OCI-LY7 (cell line): ENCODE measurements at regions not wholly inside any gene's neighbourhood (a gene's known extent, or its start where the extent isn't known, plus 50 kb on each side); places are given as distances from the start of the nearest gene placed in this dataset.

Experiments
- BruUV-seq: library from RNA; stranded (reverse); fragments of 400-500 nt; replicated peaks from 2 replicates; lab custom pipeline; 2021; lab: Mats Ljungman, UMichigan
- CTCF ChIA-PET: fragments of 300-600 bp; sonication (Branson Sonifier 250); formaldehyde crosslinking; loops from one replicate; lab custom pipeline; 2022; ENCODE audit warnings: antibody characterized with exemption; ENCODE audit not compliant: unreplicated experiment; lab: Charles Lee
- POLR2A ChIA-PET: fragments of 300-600 bp; sonication (Branson Sonifier 250); formaldehyde crosslinking; loops from one replicate; lab custom pipeline; 2022; ENCODE audit warnings: antibody characterized with exemption; lab: Charles Lee
- DNase-seq: peaks from one replicate; pipeline ENCODE4 v3.0.0-alpha.2; 2015; ENCODE audit warnings: low spot score
- H2AFZ ChIP-seq: fragments of 200-600 bp; sonication (generic), shearing (Covaris generic); 2 replicates; pipeline ENCODE4 v1.6.1; 2014; ENCODE audit warnings: mild to moderate bottlenecking, antibody characterized with exemption, low read length, moderate library complexity
- H3K27ac ChIP-seq: fragments of 200-600 bp; sonication (generic); 2 replicates; pipeline ENCODE4 v1.5.1; 2014; ENCODE audit warnings: mixed run types, low read depth, mild to moderate bottlenecking, moderate library complexity, low read length, inconsistent platforms; ENCODE audit not compliant: poor library complexity, severe bottlenecking
- H3K36me3 ChIP-seq: fragments of 200-600 bp; sonication (generic); 2 replicates; pipeline ENCODE4 v1.6.1; 2014; ENCODE audit warnings: mild to moderate bottlenecking, antibody characterized with exemption, low read length, moderate library complexity, mixed read lengths; ENCODE audit not compliant: insufficient read depth
- H3K4me1 ChIP-seq: fragments of 200-600 bp; sonication (generic); 2 replicates; pipeline ENCODE4 v1.5.1; 2014; ENCODE audit warnings: mild to moderate bottlenecking, low read length; ENCODE audit not compliant: insufficient read depth, poor library complexity, severe bottlenecking
- H3K4me2 ChIP-seq: fragments of 200-600 bp; sonication (generic); 2 replicates; pipeline ENCODE4 v1.6.1; 2014; ENCODE audit warnings: mild to moderate bottlenecking, low read length
- H3K4me3 ChIP-seq: fragments of 200-600 bp; sonication (generic); 2 replicates; pipeline ENCODE4 v1.5.1; 2014; ENCODE audit warnings: mild to moderate bottlenecking, low read depth, low read length; ENCODE audit not compliant: poor library complexity, severe bottlenecking
- H3K79me2 ChIP-seq: fragments of 200-600 bp; sonication (generic); 2 replicates; pipeline ENCODE4 v1.6.1; 2016; ENCODE audit warnings: low read depth, mild to moderate bottlenecking, low read length, moderate library complexity, mixed read lengths; ENCODE audit not compliant: insufficient read depth
- H3K9me2 ChIP-seq: fragments of 200-600 bp; sonication (generic); 2 replicates; pipeline ENCODE4 v1.6.1; 2016; ENCODE audit warnings: mild to moderate bottlenecking, low read length, mixed read lengths; ENCODE audit not compliant: insufficient read depth
- H3K9me3 ChIP-seq: fragments of 200-600 bp; sonication (generic); 2 replicates; pipeline ENCODE4 v1.6.1; 2014; ENCODE audit warnings: mild to moderate bottlenecking, mixed run types, low read length, mixed read lengths
- H4K20me1 ChIP-seq: fragments of 200-600 bp; sonication (generic); 2 replicates; pipeline ENCODE4 v1.6.1; 2014; ENCODE audit warnings: mild to moderate bottlenecking, antibody characterized with exemption, low read length, moderate library complexity, mixed read lengths; ENCODE audit not compliant: insufficient read depth
- CTCF ChIP-seq: fragments of 200-600 bp; sonication (generic); conservative IDR thresholded peaks from 2 replicates; pipeline ENCODE4 v1.5.1; 2014; ENCODE audit warnings: mild to moderate bottlenecking, antibody characterized with exemption, low read length, moderate library complexity, mixed read lengths
- EZH2phosphoT487 ChIP-seq: fragments of 200-600 bp; sonication (generic); IDR thresholded peaks from 2 replicates; pipeline ENCODE4 v1.6.1; 2018; ENCODE audit warnings: low read depth, borderline replicate concordance, mild to moderate bottlenecking, mixed run types, antibody characterized with exemption, low read length, moderate library complexity, mixed read lengths
- intact Hi-C: fragments of 100-400 bp; cut with micrococcal nuclease; formaldehyde crosslinking; loops from one replicate; pipeline ENCODE4 v1.10.0; 2022; ENCODE audit not compliant: unreplicated experiment

GRCh38 chr4:127421437-127421836, 211.3 kb upstream of the INTU start:
- DNase-seq, result no peak
- TF ChIP-seq CTCF, result no peak
- no peak for TF ChIP-seq EZH2phosphoT487
- no peak overlapping the region for H3K4me2 ChIP-seq
- BruUV-seq, result no TSS peak
- no peak overlapping the region for H2AFZ ChIP-seq
- no peaks in the 10 kb centered on the region for H3K36me3 ChIP-seq
- no peaks in the 10 kb centered on the region for H3K9me3 ChIP-seq
- H3K4me1 ChIP-seq, result no peaks in the 10 kb centered on the region
- CTCF ChIA-PET, result no interaction called here
- no peak overlapping the region for H3K4me3 ChIP-seq
- no peaks in the 10 kb centered on the region for H3K9me2 ChIP-seq
- POLR2A ChIA-PET, result no interaction called here
- H3K79me2 ChIP-seq, result no peaks in the 10 kb centered on the region
- H4K20me1 ChIP-seq, result no peaks in the 10 kb centered on the region
- intact Hi-C loops, result no loop called here
- no peak overlapping the region for H3K27ac ChIP-seq

- DNase-seq, result no peak
These were observed 207.4 kb upstream of the INTU start for GRCh38 chr4:127425202-127425845.

More at GRCh38 chr4:127425202-127425845, 207.4 kb upstream of the INTU start:
- no peak overlapping the region for H2AFZ ChIP-seq
- no peaks in the 10 kb centered on the region for H3K9me3 ChIP-seq
- H4K20me1 ChIP-seq, result no peaks in the 10 kb centered on the region
- ChIA-PET POLR2A (interaction anchor here (0.6 kb wide), 1 partner anchor 24 kb away, joined by 3 read pairs; no protein-coding TSS in a partner anchor), CTCF (no interaction called here)
- TF ChIP-seq CTCF, result no peak
- no peak for TF ChIP-seq EZH2phosphoT487
- H3K9me2 ChIP-seq, result no peaks in the 10 kb centered on the region
- no peak overlapping the region for H3K4me2 ChIP-seq
- H3K36me3 ChIP-seq, result no peaks in the 10 kb centered on the region
- H3K4me1 ChIP-seq, result no peaks in the 10 kb centered on the region
- BruUV-seq, result no TSS peak
- no peaks in the 10 kb centered on the region for H3K79me2 ChIP-seq
- no peak overlapping the region for H3K27ac ChIP-seq
- no peak overlapping the region for H3K4me3 ChIP-seq
- intact Hi-C loops, result no loop called here
